Sciatic nerve (tissue), 2 donors: ENCODE measurements at regions not wholly inside any gene's neighbourhood (a gene's known extent, or its start where the extent isn't known, plus 50 kb on each side); places are given as distances from the start of the nearest gene placed in this dataset.

Experiments used
- ATAC-seq: fragments of 200-7000 bp; cut with Tn5 transposase; one replicate; pipeline ENCODE4 v1.9.1; 2020; ENCODE audit warnings: mild to moderate bottlenecking, moderate library complexity
- DNase-seq: peaks from one replicate; pipeline ENCODE4 v3.0.0-alpha.2; 2020; ENCODE audit warnings: low spot score
- intact Hi-C: fragments of 100-400 bp; cut with DNase I; formaldehyde crosslinking; loops from one replicate; pipeline ENCODE4 v1.14.2; 2022
- donor health status: DM: no; HTN: no; CAD: no.
- donor health status: DM: no; HTN: no; CAD: no.

- DNase-seq (no peak), ATAC-seq (no peak)
- intact Hi-C loops, result no loop called here
These were observed 372.8 kb upstream of the SMIM21 start for GRCh38 chr18:75800331-75800648.

DNA sequence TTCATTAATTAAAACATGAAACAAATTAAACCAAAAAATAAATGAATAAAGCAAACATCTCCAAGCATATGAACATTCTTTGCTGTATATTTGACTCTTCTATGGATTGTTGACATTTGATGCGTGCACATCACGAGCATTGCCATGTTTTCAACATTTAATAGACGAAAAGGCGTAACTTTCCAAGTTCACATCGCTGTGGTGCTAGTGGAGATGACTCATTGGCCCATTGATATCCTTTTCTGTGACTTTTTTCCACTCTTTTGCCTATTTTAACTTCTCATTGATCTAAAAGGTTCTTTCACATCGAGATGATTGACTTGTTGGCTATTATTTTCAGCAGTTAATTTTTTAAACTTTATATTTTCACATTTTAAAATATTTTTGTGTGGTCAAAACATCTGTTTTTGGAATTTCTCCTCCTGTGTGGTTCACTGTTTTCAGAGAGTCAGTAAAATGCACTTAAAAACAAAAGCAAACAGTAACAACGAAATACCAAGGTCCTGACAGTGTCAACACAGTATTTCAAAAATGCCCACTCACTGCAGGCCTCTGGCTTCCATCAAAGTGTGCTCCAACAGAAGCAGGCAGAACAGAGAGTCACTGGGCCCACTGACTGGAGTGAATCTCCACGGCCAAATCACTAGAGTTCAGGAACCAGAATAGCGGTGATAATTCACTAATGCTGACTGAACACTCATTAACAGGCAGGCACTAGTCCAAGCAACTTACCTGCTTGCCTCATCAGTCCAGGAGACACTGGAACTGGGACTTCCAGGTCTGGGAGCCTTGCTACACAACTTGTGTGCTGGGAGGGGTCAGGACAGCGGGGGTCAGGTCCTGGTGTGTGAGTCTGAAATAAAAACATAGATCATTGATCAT, 372.2 kb upstream of the SMIM21 start:
- intact Hi-C loops, result no loop called here
- no peak for DNase-seq
- peak; percentile 38 for ATAC-seq

DNA sequence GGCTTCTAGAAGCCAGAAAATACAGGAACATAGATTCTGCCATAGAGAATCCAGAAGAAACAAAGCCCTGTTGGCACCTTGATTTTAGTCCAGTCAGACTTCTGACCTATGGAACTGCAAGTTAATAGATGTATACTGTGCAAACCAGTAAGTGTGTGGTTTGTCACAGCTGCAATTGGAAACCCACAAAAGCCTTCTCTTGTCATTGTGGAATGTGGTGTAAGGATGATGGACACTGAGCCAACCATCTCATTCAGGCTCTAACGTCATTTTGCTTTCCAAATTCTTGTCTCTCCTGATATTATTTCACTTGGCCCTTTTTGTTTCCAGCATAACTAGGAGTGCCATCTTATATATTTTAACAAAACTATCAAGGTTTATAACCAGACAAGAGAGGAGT, 369.5 kb upstream of the SMIM21 start:
- ATAC-seq (no peak), DNase-seq (no peak)
- intact Hi-C loops, result no loop called here

DNA sequence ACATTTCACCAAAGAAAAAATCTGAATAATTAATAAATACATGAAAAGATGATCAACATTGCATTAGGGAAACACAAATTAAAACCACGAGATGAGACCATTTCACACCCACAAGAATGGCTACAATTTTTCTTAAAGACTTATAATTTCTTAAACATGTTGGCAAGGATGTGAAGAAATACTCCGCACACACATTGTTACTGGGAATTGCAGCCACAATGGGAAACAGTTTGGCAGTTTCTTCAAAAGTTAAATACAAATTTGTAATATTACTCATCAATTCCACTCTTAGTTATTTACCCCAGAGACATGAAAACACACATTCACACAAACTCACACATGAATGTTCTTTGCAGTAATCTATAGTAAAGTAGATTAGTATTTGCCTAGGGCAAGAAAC, 363.3 kb upstream of the SMIM21 start:
- ATAC-seq, result no peak
- intact Hi-C loops, result no loop called here
- DNase-seq, result no peak

GRCh38 chr18:75790111-75790510, 362.6 kb upstream of the SMIM21 start:
- no peak for DNase-seq
- ATAC-seq, result no peak
- intact Hi-C loops, result no loop called here

DNA sequence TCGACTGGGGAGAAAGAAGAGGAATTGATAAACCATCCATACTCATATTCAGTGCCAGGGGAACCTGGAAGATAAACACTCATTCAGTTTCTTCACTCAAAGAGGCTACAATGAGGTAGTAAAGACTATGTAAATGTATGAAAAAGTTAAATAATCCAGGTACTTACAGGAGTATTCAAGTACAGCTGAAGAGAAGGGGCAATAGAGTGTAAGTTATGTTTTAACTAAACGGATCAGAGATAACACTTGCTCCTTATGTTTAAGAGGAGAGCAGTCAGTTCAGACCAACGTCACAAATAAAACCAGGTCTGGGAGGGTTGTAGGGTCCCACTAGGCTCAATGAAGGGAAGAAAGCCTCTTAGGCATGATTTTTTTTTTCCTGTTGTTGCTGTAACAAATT, 358.3 kb upstream of the SMIM21 start:
- no peak for ATAC-seq
- intact Hi-C loops, result no loop called here
- DNase-seq, result no peak

DNA sequence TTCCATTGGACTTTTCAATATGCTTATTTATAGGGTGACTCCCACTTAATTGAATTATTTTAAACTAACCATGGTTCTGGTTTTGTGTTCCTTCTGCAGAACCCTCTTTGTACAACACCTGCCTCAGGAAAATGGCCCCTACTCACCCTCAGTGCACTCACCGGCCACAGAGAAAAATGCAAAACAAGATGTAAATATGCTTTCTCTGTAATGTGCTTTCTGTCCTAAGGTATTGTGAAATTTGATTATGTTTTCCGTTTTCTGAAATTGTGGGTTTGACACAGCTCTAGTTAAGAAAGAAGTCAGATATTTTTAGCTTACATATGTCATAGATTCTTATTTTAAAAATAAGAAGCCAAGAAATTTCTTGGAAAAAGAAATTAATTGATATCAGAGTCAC, 357.7 kb upstream of the SMIM21 start:
- intact Hi-C loops, result no loop called here
- DNase-seq, result no peak
- ATAC-seq, result no peak

DNA sequence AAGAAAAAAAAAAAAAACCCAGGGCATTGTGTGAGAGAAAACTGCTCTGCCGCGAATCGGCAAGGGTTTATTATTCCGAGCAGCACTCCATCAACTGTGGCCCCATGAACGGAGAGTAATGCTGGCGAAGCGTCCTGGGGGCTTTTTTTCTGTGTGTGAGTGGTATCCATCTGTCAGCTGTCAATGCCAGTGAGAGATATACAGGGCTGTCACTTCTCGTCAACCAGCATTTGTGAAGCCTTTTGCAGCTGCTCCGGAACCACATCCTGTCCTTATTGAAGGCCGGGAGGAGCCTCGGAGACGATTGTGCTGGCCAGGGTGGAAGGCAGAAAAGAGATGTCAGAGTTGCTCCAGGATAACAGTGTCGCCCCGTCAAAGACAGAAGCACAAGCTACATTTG, 356.9 kb upstream of the SMIM21 start:
- no peak for DNase-seq
- peak; percentile 50 for ATAC-seq
- intact Hi-C loops, result no loop called here

DNA sequence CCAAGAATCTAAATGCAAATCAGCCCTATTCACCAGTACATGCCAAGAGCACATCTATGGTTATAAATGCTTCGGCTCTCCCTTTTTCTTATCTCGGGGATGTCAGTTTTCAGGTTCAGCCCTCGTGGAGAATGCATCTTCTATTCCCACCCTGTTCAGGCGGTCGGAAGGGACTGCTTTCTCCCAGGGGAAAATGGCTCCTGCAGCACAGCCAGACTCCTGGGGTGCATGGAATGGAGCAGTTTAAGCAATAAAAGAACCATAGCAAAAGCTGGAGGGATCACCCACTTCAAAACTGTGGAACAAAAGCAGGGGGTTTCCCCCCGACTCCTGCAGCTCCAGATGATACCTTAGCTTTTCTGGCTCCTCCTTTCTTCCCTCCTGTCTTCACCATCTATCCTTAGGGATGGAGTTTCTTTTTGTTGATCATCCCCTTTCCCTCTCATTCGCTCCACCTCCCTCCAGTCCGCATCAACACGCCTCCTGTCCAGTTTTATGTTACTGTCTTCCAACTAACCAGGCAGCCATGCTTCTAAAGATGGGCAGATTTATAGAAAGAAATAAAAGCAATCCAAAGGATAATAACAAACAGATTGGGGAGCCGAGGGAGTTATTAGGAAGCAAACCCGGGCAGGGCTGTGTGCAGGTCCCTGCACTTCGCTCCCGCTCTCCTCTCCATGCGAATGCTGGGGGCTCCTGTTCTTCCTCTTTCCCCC, 356.2 kb upstream of the SMIM21 start:
- ATAC-seq, result peak; percentile 57
- intact Hi-C loops, result no loop called here
- no peak for DNase-seq

DNA sequence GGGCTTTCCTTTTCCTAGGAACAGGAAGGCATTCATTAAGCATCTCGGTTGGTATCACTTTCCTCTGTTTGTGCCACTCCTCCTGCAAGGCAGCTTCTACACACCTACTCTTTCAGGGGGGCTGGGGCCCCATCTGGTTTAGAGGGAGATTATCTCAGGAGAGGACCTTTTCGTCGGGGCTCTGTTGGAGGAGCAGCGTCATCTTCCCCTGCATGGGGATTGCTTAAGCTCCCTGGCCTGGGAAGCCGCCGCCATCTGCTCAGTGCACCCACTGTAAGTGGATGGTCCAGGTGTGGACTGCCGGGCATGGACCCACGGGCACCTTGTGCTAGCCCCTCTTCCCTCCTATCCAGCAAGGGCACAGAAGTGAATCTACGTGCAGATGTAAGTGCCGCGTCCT, 355.3 kb upstream of the SMIM21 start:
- ATAC-seq (peak; percentile 30), DNase-seq (no peak)
- intact Hi-C loops, result no loop called here

- intact Hi-C loops, result no loop called here
- ATAC-seq (no peak), DNase-seq (no peak)
These were observed 354.7 kb upstream of the SMIM21 start for GRCh38 chr18:75782204-75782603.

- ATAC-seq (no peak), DNase-seq (no peak)
- intact Hi-C loops, result no loop called here
These were observed 352.4 kb upstream of the SMIM21 start for GRCh38 chr18:75779910-75780309.

DNA sequence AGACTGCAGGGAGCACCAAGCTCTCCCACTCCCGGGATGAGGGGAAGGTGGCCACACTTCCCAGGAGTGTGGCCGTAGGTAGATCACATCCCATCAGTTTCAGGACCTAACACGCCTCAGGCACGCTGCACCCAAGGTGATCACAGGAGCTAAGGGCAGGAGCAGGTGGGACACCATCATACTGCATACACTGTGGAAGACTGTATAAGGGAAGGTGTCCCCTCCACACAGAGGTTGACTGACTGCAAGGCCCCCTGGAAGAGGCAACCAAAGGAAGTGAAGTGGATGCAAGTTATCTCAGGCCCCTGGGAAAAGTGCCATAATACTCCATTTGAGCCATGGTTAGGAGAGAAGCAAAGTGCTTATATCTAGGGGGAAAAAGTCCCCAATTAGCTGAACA, 351.9 kb upstream of the SMIM21 start:
- no peak for ATAC-seq
- intact Hi-C loops, result no loop called here
- no peak for DNase-seq

DNA sequence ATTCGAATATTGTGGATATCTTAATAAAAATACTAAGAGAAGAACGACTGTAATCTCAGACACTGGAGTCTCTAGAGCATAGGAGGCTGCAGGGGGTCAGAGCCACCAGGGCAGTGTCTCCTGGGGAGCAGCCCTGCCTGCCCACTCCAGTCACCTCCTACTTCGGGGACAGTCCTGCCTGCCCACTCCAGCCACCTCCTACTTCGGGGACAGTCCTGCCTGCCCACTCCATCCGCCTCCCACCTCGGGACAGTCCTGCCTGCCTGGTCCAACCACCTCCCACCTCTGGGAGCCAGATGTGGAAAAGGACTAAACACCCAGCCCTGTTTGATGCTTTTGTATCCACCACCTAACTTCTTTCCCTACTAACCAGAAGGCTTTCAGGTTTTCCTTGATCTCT, 350.1 kb upstream of the SMIM21 start:
- no peak for DNase-seq
- intact Hi-C loops, result no loop called here
- ATAC-seq, result no peak

DNA sequence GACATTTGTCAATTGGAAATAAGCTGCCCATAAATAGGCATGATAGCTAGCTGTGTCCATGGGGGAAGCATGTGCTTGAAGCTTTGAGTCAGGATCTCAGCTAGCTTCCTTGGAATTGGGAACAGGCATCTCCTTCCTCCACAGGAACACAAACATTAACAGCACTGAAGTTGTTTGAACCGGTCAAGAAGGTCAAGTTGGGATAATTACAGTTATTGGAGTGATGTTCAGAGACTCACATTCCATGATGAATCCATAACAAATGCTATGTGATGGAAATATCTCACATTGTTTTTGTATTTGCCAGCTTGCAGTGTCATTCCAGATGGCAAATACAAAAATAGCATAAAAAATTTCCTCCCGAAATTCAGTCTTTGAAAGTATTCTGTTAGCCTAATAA, 347.6 kb upstream of the SMIM21 start:
- DNase-seq (no peak), ATAC-seq (no peak)
- intact Hi-C loops, result no loop called here

DNA sequence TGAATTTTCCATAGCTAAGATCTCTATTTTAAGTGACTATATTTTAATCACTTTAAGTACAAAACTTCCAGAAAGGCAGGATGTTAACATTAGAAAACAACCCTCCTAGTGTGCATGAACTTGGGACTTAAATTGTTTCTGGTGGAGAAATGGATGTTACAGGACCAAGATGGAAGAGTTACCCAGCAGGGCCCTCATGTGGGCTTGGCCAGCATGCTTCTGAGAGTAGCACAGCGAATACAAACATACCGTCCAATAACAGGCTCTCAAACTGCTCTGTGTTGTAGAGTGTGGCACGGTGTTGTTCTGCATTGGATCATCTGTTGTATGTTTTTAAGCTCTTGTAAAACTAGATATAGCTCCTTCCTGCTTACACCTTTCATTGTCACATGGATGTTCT, 346.1 kb upstream of the SMIM21 start:
- DNase-seq (no peak), ATAC-seq (no peak)
- intact Hi-C loops, result no loop called here

GRCh38 chr18:75762758-75763157, 335.3 kb upstream of the SMIM21 start:
- intact Hi-C loops, result no loop called here
- ATAC-seq, result no peak
- DNase-seq, result no peak

DNA sequence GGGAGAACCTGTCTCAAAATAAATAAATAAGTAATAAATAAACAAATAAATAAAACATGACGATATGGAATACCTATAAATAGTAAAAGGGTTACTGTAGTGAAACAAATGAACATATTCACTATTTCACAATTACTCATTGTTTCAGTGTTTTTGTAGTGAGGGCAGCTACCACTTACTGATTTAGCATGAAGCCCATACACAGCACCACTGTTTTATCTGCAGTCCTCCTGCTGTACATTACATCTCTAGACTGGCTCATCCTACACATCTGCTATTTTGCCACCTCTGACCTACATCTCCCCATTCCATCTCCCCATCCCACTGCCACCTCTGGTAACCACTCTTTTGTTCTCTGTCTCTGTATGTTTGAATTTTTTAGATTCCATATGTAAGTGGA, 332.7 kb upstream of the SMIM21 start:
- no peak for ATAC-seq
- DNase-seq, result no peak

DNA sequence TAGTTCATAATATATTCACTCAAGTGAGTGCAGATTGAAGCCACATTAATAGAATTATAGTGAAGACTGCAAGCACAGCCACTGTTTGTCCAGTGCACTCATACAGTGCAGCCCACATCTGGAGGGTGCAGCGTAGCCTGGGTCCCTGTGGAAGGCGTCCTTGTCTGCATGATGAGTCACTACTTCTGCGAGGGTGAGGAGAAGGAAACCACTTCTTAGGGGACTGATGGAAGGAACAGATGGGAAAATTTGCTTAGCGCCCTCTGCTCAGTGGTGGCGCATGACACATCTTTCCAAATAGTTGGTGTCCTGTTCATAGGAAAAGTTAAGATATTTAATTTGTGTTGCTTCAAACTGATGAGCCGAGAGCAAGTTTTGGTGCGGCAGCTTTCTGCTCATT, 330.4 kb upstream of the SMIM21 start:
- DNase-seq, result no peak
- intact Hi-C loops, result no loop called here
- no peak for ATAC-seq

More for the DNA sequence above, 332.7 kb upstream of the SMIM21 start:
- intact Hi-C loops, result no loop called here

DNA sequence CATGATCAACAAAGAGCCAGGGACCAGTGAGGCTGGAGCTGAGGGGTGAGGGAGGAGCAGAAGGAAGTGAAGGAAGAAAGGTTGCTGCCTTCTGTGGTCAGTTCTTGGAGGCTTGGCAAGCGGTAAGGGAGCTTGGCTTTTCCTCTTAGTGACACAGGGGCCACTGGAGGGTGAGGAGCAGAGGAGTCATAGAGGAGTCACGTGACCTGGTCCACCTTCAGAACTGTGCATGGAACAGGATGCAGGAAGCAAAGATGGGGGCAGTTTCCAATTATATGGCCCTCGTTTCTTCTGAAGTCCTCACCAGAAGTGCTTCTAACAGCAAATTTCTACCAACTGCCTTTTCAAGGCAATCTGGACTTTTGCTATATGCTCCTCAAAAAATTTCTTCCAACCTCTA, 326.9 kb upstream of the SMIM21 start:
- intact Hi-C loops, result no loop called here
- DNase-seq (no peak), ATAC-seq (no peak)

GRCh38 chr18:75753753-75754152, 326.2 kb upstream of the SMIM21 start:
- ATAC-seq, result no peak
- intact Hi-C loops, result no loop called here
- DNase-seq, result no peak
